ENCODE measurements at regions not wholly inside any gene's neighbourhood (a gene's known extent, or its start where the extent isn't known, plus 50 kb on each side); places are given as distances from the start of the nearest gene placed in this dataset.

GRCh38 chr14:96626916-96627315 is 124.7 kb downstream of the PAPOLA start:
- no peak for TF ChIP-seq CTCF (IDR thresholded peaks at IDR 0.05; ENCODE audit: poor library complexity)
- no peak for TF ChIP-seq EZH2phosphoT487 (IDR thresholded peaks at IDR 0.05; ENCODE audit: low read depth, severe bottlenecking, unreplicated experiment)

Data from hepatocyte (in vitro differentiated cells).